Stimulated activated naive CD8-positive, alpha-beta T cell treated with anti-CD3 and anti-CD28 coated beads, Interleukin-15, Interleukin-2, amounts not matched to agents 100 ng/mL and 50 ng/mL, for 24 hours (primary cell): ENCODE measurements at regions not wholly inside any gene's neighbourhood (a gene's known extent, or its start where the extent isn't known, plus 50 kb on each side); places are given as distances from the start of the nearest gene placed in this dataset.

ENCODE experiments used
- H3K27ac Mint-ChIP-seq: one replicate; pipeline ENCODE4 v1.8.0; 2021; ENCODE audit warnings: mild to moderate bottlenecking, mixed read lengths
- H3K27me3 Mint-ChIP-seq: one replicate; pipeline ENCODE4 v1.8.0; 2021; ENCODE audit warnings: mixed read lengths
- H3K36me3 Mint-ChIP-seq: one replicate; pipeline ENCODE4 v1.8.0; 2021; ENCODE audit warnings: low read depth, mixed read lengths
- H3K4me1 Mint-ChIP-seq: one replicate; pipeline ENCODE4 v1.8.0; 2021; ENCODE audit warnings: low read depth, mixed read lengths
- H3K4me3 Mint-ChIP-seq: one replicate; pipeline ENCODE4 v1.8.0; 2021; ENCODE audit warnings: mild to moderate bottlenecking, mixed read lengths
- H3K9me3 Mint-ChIP-seq: one replicate; pipeline ENCODE4 v1.8.0; 2021; ENCODE audit warnings: mixed read lengths

GRCh38 chr2:128451084-128452023 lies 132.7 kb upstream of the HS6ST1 start:
- H3K4me3 Mint-ChIP-seq, result no peak overlapping the region
- no peaks in the 10 kb centered on the region for H3K36me3 Mint-ChIP-seq
- H3K27me3 Mint-ChIP-seq, result peaks cover 13% of the 10 kb centered on the region
- no peaks in the 10 kb centered on the region for H3K9me3 Mint-ChIP-seq
- H3K4me1 Mint-ChIP-seq, result no peaks in the 10 kb centered on the region
- no peak overlapping the region for H3K27ac Mint-ChIP-seq

GRCh38 chr2:128452024-128452411 lies 133.3 kb upstream of the HS6ST1 start:
- Mint-ChIP-seq H3K27ac (no peak overlapping the region), H3K4me3 (no peak overlapping the region), H3K9me3 (no peaks in the 10 kb centered on the region), H3K4me1 (no peaks in the 10 kb centered on the region), H3K27me3 (peaks cover 13% of the 10 kb centered on the region), H3K36me3 (no peaks in the 10 kb centered on the region)

GRCh38 chr2:128452536-128453530 lies 134.2 kb upstream of the HS6ST1 start:
- Mint-ChIP-seq H3K4me3 (no peak overlapping the region), H3K27me3 (peaks cover 13% of the 10 kb centered on the region), H3K36me3 (no peaks in the 10 kb centered on the region), H3K4me1 (no peaks in the 10 kb centered on the region), H3K27ac (no peak overlapping the region), H3K9me3 (no peaks in the 10 kb centered on the region)

- Mint-ChIP-seq H3K4me1 (no peaks in the 10 kb centered on the region), H3K4me3 (no peak overlapping the region), H3K27me3 (peaks cover 13% of the 10 kb centered on the region), H3K9me3 (no peaks in the 10 kb centered on the region), H3K36me3 (no peaks in the 10 kb centered on the region), H3K27ac (no peak overlapping the region)
Observed at GRCh38 chr2:128454980-128455720, 136.5 kb upstream of the HS6ST1 start.

- no peaks in the 10 kb centered on the region for H3K9me3 Mint-ChIP-seq
- no peak overlapping the region for H3K4me3 Mint-ChIP-seq
- H3K27ac Mint-ChIP-seq, result no peak overlapping the region
- H3K36me3 Mint-ChIP-seq, result no peaks in the 10 kb centered on the region
- peaks cover 13% of the 10 kb centered on the region for H3K27me3 Mint-ChIP-seq
- H3K4me1 Mint-ChIP-seq, result no peaks in the 10 kb centered on the region
Observed at GRCh38 chr2:128455721-128456050, 137.0 kb upstream of the HS6ST1 start.

- Mint-ChIP-seq H3K27ac (no peak overlapping the region), H3K9me3 (no peaks in the 10 kb centered on the region), H3K36me3 (no peaks in the 10 kb centered on the region), H3K4me3 (no peak overlapping the region), H3K4me1 (no peaks in the 10 kb centered on the region), H3K27me3 (peaks cover 13% of the 10 kb centered on the region)
Observed at GRCh38 chr2:128456281-128456680, 137.6 kb upstream of the HS6ST1 start.

- no peak overlapping the region for H3K4me3 Mint-ChIP-seq
- peaks cover 9% of the 10 kb centered on the region for H3K27me3 Mint-ChIP-seq
- H3K4me1 Mint-ChIP-seq, result no peaks in the 10 kb centered on the region
- H3K27ac Mint-ChIP-seq, result no peak overlapping the region
- no peaks in the 10 kb centered on the region for H3K36me3 Mint-ChIP-seq
- no peaks in the 10 kb centered on the region for H3K9me3 Mint-ChIP-seq
Observed at GRCh38 chr2:128457006-128457604, 138.4 kb upstream of the HS6ST1 start.

GRCh38 chr2:128457716-128458115 lies 139.0 kb upstream of the HS6ST1 start:
- no peaks in the 10 kb centered on the region for H3K36me3 Mint-ChIP-seq
- H3K27ac Mint-ChIP-seq, result no peak overlapping the region
- no peak overlapping the region for H3K4me3 Mint-ChIP-seq

GRCh38 chr2:128458505-128458904 lies 139.8 kb upstream of the HS6ST1 start:
- Mint-ChIP-seq H3K27ac (no peak overlapping the region), H3K4me3 (no peak overlapping the region), H3K4me1 (no peaks in the 10 kb centered on the region), H3K9me3 (no peaks in the 10 kb centered on the region), H3K36me3 (no peaks in the 10 kb centered on the region), H3K27me3 (no peaks in the 10 kb centered on the region)

More at GRCh38 chr2:128457716-128458115, 139.0 kb upstream of the HS6ST1 start:
- H3K9me3 Mint-ChIP-seq, result no peaks in the 10 kb centered on the region
- H3K27me3 Mint-ChIP-seq, result peaks cover 4% of the 10 kb centered on the region
- H3K4me1 Mint-ChIP-seq, result no peaks in the 10 kb centered on the region

- H3K4me3 Mint-ChIP-seq, result no peak overlapping the region
- peaks cover 4% of the 10 kb centered on the region for H3K36me3 Mint-ChIP-seq
- H3K27me3 Mint-ChIP-seq, result no peaks in the 10 kb centered on the region
- H3K27ac Mint-ChIP-seq, result no peak overlapping the region
- peaks cover 14% of the 10 kb centered on the region for H3K9me3 Mint-ChIP-seq
- no peaks in the 10 kb centered on the region for H3K4me1 Mint-ChIP-seq
Observed at GRCh38 chr2:128464456-128464855, 145.8 kb upstream of the HS6ST1 start.

- H3K27me3 Mint-ChIP-seq, result no peaks in the 10 kb centered on the region
- peaks cover 5% of the 10 kb centered on the region for H3K36me3 Mint-ChIP-seq
- H3K4me1 Mint-ChIP-seq, result no peaks in the 10 kb centered on the region
- H3K27ac Mint-ChIP-seq, result no peak overlapping the region
- H3K4me3 Mint-ChIP-seq, result no peak overlapping the region
- H3K9me3 Mint-ChIP-seq, result peaks cover 21% of the 10 kb centered on the region
Observed at GRCh38 chr2:128465246-128466170, 146.8 kb upstream of the HS6ST1 start.

GRCh38 chr2:128466376-128466775 lies 147.7 kb upstream of the HS6ST1 start:
- Mint-ChIP-seq H3K36me3 (peaks cover 8% of the 10 kb centered on the region), H3K27me3 (no peaks in the 10 kb centered on the region), H3K4me1 (no peaks in the 10 kb centered on the region), H3K4me3 (no peak overlapping the region), H3K27ac (no peak overlapping the region), H3K9me3 (peaks cover 24% of the 10 kb centered on the region)

- no peaks in the 10 kb centered on the region for H3K4me1 Mint-ChIP-seq
- H3K27me3 Mint-ChIP-seq, result no peaks in the 10 kb centered on the region
- peaks cover 24% of the 10 kb centered on the region for H3K9me3 Mint-ChIP-seq
- no peak overlapping the region for H3K27ac Mint-ChIP-seq
- H3K36me3 Mint-ChIP-seq, result peaks cover 8% of the 10 kb centered on the region
- H3K4me3 Mint-ChIP-seq, result no peak overlapping the region
Observed at GRCh38 chr2:128466776-128467175, 148.1 kb upstream of the HS6ST1 start.
